K562 (cell line): ENCODE measurements at regions not wholly inside any gene's neighbourhood (a gene's known extent, or its start where the extent isn't known, plus 50 kb on each side); places are given as distances from the start of the nearest gene placed in this dataset.

Experiments used
- CBX5 ChIP-seq: IDR thresholded peaks from 2 replicates; pipeline ENCODE4 v1.6.1; 2014; ENCODE audit warnings: low read depth, borderline replicate concordance
- ETV1 ChIP-seq: fragments of 450-650 bp; conservative IDR thresholded peaks from 2 replicates; pipeline ENCODE4 v1.6.1; 2016; ENCODE audit warnings: missing genetic modification characterization, control low read depth, low read depth, missing compliant biosample characterization
- GABPA ChIP-seq: fragments of 200-800 bp; sonication (Bioruptor generic); conservative IDR thresholded peaks from 2 replicates; pipeline ENCODE4 v1.6.1; 2016; ENCODE audit warnings: low read depth, missing genetic modification characterization, missing compliant biosample characterization
- MAFG ChIP-seq: fragments of 450-650 bp; conservative IDR thresholded peaks from 2 replicates; pipeline ENCODE4 v1.6.1; 2016; ENCODE audit warnings: missing genetic modification characterization, missing compliant biosample characterization
- STAT5A ChIP-seq: IDR thresholded peaks from 2 replicates; pipeline ENCODE4 v1.6.1; 2012; ENCODE audit warnings: low read length, inconsistent platforms, borderline replicate concordance
- TBL1XR1 ChIP-seq, 2 experiments: IDR thresholded peaks; 2 replicates each; pipeline ENCODE4 v1.6.1; 2012; ENCODE audit warnings: improper control_type of control experiment in 2 of 2, low read length in 2 of 2, mild to moderate bottlenecking in 1 of 2
- ZNF143 ChIP-seq: sonication (generic); formaldehyde crosslinking; IDR thresholded peaks from 2 replicates; pipeline ENCODE4 v1.9.0; 2022; ENCODE audit warnings: mild to moderate bottlenecking, missing genetic modification reagents
- ZNF146 ChIP-seq: IDR thresholded peaks from one replicate; pipeline ENCODE4 v1.6.1; 2018; ENCODE audit warnings: missing compliant biosample characterization; ENCODE audit not compliant: unreplicated experiment
- TF ChIP-seq, protein P1 (sequence below): fragments of 450-650 bp; IDR thresholded peaks from 2 replicates; pipeline ENCODE4 v1.6.1; 2016
- TF ChIP-seq, protein P2 (sequence below): fragments of 450-650 bp; IDR thresholded peaks from 2 replicates; pipeline ENCODE4 v1.6.1; 2018; ENCODE audit not compliant: partially characterized antibody

DNA sequence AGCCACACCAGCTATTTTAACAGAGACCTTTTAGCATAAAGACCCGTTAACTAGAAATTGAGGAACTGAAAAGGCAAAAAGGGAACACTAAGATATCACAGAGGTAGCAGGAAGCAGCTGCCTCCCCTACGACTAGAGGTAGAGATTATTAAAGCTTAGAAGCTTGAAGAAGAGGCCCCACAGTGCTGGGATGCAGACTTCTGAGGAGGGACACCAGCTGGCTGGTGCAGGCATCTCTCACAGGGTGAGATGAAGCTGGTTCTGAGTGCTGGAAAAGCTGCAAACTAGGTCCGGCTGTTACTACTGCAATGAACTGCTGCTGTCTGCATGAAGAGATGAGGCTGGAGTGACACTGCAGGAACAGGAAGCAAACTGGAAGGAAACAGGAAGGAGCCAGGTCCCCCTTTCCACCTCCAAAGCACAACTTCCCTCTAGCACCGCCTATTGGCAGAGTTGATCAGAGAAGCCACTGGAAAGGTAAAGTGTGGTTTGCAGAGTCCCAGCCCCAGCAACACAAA is 61.2 kb upstream of the MRPS9 start (continued):
- peak; percentile 62 for TF ChIP-seq GABPA (tag)
- TF ChIP-seq, protein P1, sequence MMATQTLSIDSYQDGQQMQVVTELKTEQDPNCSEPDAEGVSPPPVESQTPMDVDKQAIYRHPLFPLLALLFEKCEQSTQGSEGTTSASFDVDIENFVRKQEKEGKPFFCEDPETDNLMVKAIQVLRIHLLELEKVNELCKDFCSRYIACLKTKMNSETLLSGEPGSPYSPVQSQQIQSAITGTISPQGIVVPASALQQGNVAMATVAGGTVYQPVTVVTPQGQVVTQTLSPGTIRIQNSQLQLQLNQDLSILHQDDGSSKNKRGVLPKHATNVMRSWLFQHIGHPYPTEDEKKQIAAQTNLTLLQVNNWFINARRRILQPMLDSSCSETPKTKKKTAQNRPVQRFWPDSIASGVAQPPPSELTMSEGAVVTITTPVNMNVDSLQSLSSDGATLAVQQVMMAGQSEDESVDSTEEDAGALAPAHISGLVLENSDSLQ, result peak; percentile 42
- no peak for TF ChIP-seq ZNF146 (CRISPR knock-in tag)
- no peak for TF ChIP-seq ZNF143 (CRISPR knock-in tag)
- no peak for TF ChIP-seq MAFG (tag)
- TF ChIP-seq TBL1XR1 (IDR thresholded peaks at IDR 0.05; ENCODE audit: low read length in 2 of 2), result peak in 1 of 2 experiments; percentile 23; a peak in 1 of 4 replicates
- TF ChIP-seq STAT5A, result no peak
- TF ChIP-seq, protein P2, sequence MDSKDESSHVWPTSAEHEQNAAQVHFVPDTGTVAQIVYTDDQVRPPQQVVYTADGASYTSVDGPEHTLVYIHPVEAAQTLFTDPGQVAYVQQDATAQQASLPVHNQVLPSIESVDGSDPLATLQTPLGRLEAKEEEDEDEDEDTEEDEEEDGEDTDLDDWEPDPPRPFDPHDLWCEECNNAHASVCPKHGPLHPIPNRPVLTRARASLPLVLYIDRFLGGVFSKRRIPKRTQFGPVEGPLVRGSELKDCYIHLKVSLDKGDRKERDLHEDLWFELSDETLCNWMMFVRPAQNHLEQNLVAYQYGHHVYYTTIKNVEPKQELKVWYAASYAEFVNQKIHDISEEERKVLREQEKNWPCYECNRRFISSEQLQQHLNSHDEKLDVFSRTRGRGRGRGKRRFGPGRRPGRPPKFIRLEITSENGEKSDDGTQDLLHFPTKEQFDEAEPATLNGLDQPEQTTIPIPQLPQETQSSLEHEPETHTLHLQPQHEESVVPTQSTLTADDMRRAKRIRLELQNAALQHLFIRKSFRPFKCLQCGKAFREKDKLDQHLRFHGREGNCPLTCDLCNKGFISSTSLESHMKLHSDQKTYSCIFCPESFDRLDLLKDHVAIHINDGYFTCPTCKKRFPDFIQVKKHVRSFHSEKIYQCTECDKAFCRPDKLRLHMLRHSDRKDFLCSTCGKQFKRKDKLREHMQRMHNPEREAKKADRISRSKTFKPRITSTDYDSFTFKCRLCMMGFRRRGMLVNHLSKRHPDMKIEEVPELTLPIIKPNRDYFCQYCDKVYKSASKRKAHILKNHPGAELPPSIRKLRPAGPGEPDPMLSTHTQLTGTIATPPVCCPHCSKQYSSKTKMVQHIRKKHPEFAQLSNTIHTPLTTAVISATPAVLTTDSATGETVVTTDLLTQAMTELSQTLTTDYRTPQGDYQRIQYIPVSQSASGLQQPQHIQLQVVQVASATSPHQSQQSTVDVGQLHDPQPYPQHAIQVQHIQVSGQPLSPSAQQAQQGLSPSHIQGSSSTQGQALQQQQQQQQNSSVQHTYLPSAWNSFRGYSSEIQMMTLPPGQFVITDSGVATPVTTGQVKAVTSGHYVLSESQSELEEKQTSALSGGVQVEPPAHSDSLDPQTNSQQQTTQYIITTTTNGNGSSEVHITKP, result no peak
- peak; percentile 67; the same call in 1 of the 2 replicates for TF ChIP-seq CBX5
- 0 out of 2 replicates have a peak, but pooled peaks have one; percentile 17 for TF ChIP-seq ETV1 (tag)
